GM21825 (cell line): ENCODE measurements at regions not wholly inside any gene's neighbourhood (a gene's known extent, or its start where the extent isn't known, plus 50 kb on each side); places are given as distances from the start of the nearest gene placed in this dataset.

ENCODE experiments used
- ATAC-seq: cut with Tn5 transposase; IDR thresholded peaks from one replicate; pipeline ENCODE4 v1.9.1; 2021; ENCODE audit warnings: mild to moderate bottlenecking, moderate library complexity; ENCODE audit not compliant: unreplicated experiment

- no peak for ATAC-seq
Measured at GRCh38 chr5:98573834-98574320, 199.6 kb upstream of the RGMB start.

- ATAC-seq: no peak
Measured at GRCh38 chr5:98576275-98576674, 197.2 kb upstream of the RGMB start.

GRCh38 chr5:98578438-98578837, 195.0 kb upstream of the RGMB start:
- ATAC-seq: no peak

- no peak for ATAC-seq
Measured at GRCh38 chr5:98581112-98581997, 192.1 kb upstream of the RGMB start.

GRCh38 chr5:98583586-98583985, 189.9 kb upstream of the RGMB start:
- ATAC-seq: no peak

- no peak for ATAC-seq
Measured at GRCh38 chr5:98585661-98586310, 187.7 kb upstream of the RGMB start.

GRCh38 chr5:98586581-98586980, 186.9 kb upstream of the RGMB start:
- no peak for ATAC-seq

GRCh38 chr5:98587166-98587565, 186.3 kb upstream of the RGMB start:
- no peak for ATAC-seq

GRCh38 chr5:98588215-98588614, 185.2 kb upstream of the RGMB start:
- ATAC-seq: no peak

GRCh38 chr5:98593418-98593817, 180.0 kb upstream of the RGMB start:
- ATAC-seq: no peak

- no peak for ATAC-seq
Measured at GRCh38 chr5:98594098-98594497, 179.4 kb upstream of the RGMB start.

- ATAC-seq: no peak
Measured at GRCh38 chr5:98599016-98599415, 174.4 kb upstream of the RGMB start.

- no peak for ATAC-seq
Measured at GRCh38 chr5:98602534-98603112, 170.8 kb upstream of the RGMB start.

- ATAC-seq: no peak
Measured at GRCh38 chr5:98603456-98603855, 170.0 kb upstream of the RGMB start.

GRCh38 chr5:98604301-98604700, 169.2 kb upstream of the RGMB start:
- ATAC-seq: no peak

- ATAC-seq: no peak
Measured at GRCh38 chr5:98604721-98605425, 168.6 kb upstream of the RGMB start.

- no peak for ATAC-seq
Measured at GRCh38 chr5:98605426-98605825, 168.0 kb upstream of the RGMB start.

- no peak for ATAC-seq
Measured at GRCh38 chr5:98606961-98607360, 166.5 kb upstream of the RGMB start.

- no peak for ATAC-seq
Measured at GRCh38 chr5:98608052-98608451, 165.4 kb upstream of the RGMB start.

GRCh38 chr5:98614341-98614740, 159.1 kb upstream of the RGMB start:
- ATAC-seq: no peak

- ATAC-seq: no peak
Measured at GRCh38 chr5:98621821-98622220, 151.6 kb upstream of the RGMB start.
